Activated CD4-positive, alpha-beta T cell treated with anti-CD3 and anti-CD28 coated beads for 24 hours (primary cell): ENCODE measurements at regions not wholly inside any gene's neighbourhood (a gene's known extent, or its start where the extent isn't known, plus 50 kb on each side); places are given as distances from the start of the nearest gene placed in this dataset.
"Not testable (repeated sequence)": the region's sequence is repeated elsewhere in the genome, so short reads cannot be mapped to it uniquely, and the experiment has no call there.

Experiments used
- DNase-seq, 2 donors: peaks; one replicate each; pipeline ENCODE4 v3.0.0-alpha.2; 2020; ENCODE audit warnings: low read depth in 2 of 2

- DNase-seq, result no peak
Observed at GRCh38 chr3:87607234-87607633, 330.9 kb upstream of the POU1F1 start.

DNA sequence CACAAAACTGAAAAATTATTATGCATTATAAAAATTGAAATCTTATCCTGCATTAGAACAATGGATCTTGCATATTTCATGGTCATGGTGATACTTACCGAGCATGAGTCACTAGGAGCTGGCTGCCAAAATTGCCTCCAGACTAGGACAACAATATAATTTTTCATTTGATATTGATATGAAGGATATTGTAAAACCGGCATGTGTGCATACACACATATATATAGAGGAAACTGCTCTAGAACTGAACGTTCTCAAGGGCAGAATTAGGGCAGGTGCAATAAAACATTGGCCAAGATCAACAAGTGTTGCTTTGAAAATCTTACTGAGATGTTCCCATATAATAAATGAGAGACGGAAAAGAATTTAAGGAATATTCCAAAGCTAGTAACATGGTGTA is 319.4 kb upstream of the POU1F1 start:
- DNase-seq, result no peak

DNA sequence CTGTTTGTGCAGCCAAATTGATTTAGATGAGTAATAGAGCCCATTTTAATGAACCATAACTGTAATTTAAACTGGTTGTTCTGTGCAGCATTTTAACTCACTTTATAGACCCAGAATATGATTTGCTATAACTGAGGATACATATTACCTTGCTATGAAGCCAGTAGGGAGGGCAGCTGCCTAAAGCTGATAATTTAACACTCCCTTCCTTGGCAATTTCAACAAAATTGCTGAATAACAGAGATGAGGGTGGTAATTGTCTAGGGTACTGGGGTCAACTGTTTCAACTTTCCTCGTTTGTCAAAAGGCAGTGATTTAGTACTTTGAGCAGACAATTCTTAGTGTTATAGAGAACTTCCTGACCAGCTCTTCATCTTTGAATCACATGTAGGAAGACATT is 304.9 kb upstream of the POU1F1 start:
- DNase-seq, result no peak

DNA sequence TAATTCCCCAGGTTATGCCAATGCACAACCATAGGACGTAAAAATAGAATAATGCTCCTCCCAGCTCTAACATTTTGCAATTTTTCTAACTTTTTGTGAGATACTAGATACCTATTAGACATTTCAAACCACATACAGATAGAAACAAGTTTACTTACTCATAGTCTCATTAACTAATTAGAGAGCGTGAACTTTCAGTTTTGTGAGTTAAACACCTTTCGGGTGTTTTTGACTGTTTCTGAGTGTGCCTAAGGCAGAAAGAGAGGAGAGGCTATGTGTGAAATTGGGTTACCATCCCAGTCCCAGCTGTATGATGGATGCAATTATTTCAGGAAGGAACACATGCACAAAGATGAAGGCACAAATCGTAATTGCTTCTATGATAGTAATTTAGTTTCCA is 300.4 kb upstream of the POU1F1 start:
- no peak for DNase-seq

- DNase-seq, result no peak
Observed at GRCh38 chr3:87575550-87575949, 299.2 kb upstream of the POU1F1 start.

- no peak for DNase-seq
Observed at GRCh38 chr3:87568331-87568730, 291.9 kb upstream of the POU1F1 start.

DNA sequence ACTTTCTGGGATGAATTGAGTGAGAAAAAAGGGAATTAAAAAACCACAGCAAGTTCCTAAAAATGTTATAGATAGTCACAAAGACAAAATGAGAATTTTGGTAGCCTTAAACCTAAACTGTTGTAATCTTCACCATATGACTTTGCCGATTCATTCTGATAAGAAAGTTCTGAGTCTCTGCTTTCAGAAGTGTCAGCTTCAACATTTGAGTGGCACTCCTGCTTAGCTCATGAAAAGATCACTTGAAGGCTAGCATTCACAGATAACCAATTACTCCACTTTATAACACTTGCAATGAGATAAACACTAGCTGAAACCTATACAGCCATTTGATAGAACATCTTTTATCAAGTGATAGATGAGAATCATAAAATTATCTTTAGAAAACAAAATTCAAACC is 288.1 kb upstream of the POU1F1 start:
- no peak for DNase-seq

DNA sequence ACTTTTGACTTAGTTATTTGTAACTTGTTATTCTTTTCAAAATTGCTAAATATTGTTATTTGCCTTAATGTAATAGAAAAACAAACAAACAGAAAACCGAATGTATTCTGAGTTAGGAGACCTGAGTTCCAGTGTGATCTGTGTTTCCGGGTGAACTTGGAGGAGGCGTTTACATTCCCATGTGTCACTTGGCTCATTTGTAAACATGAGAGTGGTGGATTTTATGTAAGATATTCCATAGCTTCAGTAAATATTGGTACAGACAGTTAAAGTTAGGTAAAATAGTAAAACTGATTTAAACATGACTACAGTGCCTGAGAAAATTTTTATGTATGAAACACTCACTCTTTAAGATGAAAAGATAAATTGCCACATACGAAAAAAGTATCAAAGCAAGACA is 287.3 kb upstream of the POU1F1 start:
- DNase-seq, result no peak

DNA sequence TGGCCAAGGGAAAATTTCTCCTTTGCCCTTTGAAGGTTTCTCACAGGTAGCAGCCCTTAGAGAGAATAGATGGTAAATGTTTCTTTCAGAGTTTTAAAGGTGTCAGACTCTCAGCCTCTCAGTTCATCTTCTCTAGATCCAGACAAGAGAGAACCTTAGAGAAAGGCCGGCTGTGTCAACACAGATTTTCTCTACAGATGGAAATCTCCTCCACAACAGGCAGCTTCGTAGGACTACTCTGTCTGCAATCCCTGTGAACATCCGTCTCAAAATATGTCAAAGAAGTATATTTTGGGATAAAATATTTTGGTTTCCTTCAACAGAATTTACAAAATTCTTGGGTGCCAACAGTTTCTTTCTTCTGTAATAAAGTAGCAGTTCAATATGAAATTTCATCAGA is 282.1 kb upstream of the POU1F1 start:
- DNase-seq, result no peak

DNA sequence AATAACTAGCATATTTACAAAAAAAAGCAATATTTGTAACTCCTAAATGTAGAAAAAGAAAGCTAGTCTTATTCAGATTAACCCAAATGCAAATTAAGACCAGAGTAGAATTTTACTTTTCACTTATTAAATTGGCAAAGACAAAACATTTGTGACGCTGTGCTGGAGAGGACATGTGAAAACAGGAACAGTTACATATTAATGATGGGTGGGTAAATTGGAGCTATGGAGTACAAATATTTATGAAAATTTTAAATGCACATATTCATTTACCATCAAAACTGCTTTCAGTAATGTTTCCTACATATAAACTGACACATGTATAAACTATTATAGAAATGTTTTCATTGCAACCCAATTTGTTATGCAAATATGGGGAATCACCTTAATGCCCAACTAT is 278.9 kb upstream of the POU1F1 start:
- DNase-seq, result no peak

- no peak for DNase-seq
Observed at GRCh38 chr3:87553058-87553457, 276.7 kb upstream of the POU1F1 start.

- no peak for DNase-seq
Observed at GRCh38 chr3:87550892-87551291, 274.5 kb upstream of the POU1F1 start.

DNA sequence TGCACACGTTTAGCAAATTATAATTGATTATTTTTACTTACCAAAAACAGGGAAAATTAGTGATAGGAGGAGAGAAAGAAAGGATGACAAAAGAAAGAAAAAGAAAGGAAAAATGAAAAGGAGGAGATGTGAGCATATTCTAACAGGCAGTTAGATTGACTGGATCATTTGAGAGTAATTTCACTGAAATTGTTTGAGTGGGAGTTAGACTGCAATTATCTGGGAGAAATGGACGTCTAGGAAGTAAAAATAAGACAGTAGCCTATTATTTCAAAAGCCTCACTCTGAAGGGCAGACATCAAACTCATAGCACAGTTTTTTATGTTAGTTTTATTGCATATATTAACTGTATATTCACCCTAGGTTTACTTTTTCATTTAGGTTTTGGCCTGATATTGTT is 272.8 kb upstream of the POU1F1 start:
- no peak for DNase-seq

- DNase-seq, result no peak
Observed at GRCh38 chr3:87548271-87548670, 271.9 kb upstream of the POU1F1 start.

- no peak for DNase-seq
Observed at GRCh38 chr3:87546216-87546615, 269.8 kb upstream of the POU1F1 start.

DNA sequence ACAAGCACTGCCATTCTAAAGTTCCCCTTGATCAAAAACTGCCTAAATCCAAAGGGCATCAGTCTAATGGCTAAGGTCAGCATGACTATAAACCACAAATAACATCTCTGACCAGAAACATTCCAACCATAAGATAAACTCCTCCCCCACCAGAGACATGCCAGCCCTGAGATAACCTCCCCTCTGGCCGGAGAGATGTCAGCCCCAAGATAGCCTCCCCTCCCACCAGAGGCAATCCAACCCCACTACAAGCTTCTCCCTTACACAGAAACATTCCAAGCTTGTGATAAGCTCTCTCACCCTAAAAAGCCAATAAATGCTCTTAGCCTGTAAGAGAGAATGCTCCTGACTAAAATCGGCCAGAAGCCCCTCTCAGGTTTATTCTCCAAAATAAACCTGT is 267.0 kb upstream of the POU1F1 start:
- DNase-seq, result not testable (repeated sequence)

GRCh38 chr3:87541723-87542122 is 265.3 kb upstream of the POU1F1 start:
- no peak for DNase-seq

DNA sequence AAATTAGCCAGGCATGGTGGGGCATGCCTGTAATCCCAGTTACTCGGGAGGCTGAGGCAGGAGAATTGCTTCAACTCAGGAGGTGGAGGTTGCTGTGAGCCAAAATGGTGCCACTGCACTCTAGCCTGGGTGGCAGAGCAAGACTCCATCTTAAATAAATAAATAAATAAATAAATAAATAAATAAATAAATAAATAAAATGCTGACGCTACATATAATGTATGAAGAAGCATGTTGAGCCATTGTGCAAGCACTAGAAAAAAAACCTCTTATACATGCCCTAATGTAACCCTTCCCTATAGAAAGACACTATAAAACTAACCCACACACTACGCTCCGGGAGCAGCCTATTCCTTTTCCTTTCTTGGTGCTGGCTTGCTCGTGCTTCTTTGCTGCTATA is 262.3 kb upstream of the POU1F1 start:
- DNase-seq, result not testable (repeated sequence)

DNA sequence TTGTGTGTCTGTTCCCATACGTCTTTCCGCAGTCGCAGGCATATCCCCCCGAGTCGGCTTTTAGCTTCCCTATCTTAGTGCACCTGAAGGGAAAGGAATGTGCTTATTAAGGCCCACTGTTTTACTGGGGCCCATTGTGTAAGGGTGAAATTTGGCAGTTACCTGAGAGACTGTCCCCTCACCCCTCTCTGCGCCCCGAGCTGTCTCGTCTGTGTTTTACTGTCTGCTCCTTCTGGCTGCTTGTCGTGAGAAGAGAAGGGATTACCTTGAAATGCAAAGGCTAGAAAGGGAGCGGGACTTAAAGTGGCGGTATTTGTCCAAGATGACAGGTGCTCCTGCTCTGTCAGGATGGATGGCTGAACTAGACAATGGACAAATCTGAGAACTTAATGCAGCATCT is 233.0 kb upstream of the POU1F1 start:
- DNase-seq, result no peak

DNA sequence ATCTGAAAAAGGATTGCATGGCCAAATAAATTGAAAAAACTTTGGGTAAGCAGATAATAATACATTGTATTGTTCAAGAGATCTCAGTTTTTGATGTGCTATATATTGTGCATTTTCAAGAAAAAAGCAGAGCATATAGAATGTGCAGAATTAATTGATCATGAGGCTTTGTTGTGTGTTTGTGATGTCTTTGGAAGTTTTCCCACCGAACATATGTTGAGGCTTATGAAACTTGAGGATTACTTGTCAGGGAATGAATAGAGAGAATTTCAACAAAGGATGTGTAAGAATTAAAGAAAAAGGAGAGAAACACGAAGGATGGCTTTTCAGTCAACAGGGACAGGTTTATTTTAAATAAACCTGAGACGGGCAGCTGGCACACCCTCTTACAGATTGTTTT is 232.5 kb upstream of the POU1F1 start:
- no peak for DNase-seq

DNA sequence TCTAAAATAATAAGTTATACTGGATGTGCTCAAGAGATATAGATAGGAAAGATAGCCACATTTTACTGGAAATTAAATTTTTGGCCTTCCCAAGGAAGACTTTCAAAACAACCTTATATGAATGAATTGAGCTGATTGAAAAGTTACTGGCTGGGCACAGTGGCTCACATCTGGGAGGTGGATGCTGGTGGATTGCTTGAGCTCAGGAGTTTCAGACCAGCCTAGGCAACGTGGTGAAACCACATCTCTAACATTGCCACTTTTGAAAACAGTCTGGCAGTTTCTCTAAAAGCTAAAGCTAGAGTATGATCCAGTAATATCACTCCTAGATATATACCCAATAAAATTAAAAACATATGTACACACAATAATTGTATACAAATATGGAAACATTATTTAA is 231.4 kb upstream of the POU1F1 start:
- no peak for DNase-seq

- no peak for DNase-seq
Observed at GRCh38 chr3:87503900-87504498, 227.6 kb upstream of the POU1F1 start.

DNA sequence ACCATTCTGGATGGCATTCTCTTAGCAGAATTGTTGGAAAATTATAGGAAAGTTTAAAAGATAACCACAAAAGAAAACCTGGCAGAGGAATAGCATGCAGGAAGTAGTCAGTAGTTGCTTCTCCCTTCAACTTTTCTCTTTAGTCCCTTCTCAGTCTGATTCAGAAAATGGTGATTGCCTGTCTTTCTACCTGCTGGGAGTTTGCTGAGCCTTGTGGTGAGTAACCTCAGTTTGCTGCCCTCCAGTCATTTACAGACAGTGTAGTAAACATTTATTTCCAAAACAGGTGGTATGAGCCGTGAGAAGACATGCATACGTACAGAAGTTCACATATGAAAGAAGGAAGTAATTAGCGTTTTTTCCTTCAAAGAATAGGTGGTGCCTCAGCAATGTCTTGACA is 224.7 kb upstream of the POU1F1 start:
- no peak for DNase-seq

GRCh38 chr3:87498358-87499080 is 222.1 kb upstream of the POU1F1 start:
- no peak for DNase-seq
